AG04450 (cell line): ENCODE measurements at regions not wholly inside any gene's neighbourhood (a gene's known extent, or its start where the extent isn't known, plus 50 kb on each side); places are given as distances from the start of the nearest gene placed in this dataset.

Experiments
- CTCF ChIA-PET: fragments of 300-600, 350-600 bp; formaldehyde crosslinking; extraction: SDS; loops from one replicate; lab custom pipeline; 2022; ENCODE audit warnings: antibody characterized with exemption, inconsistent platforms; lab: Charles Lee
- POLR2A ChIA-PET: fragments of 350-600 bp; formaldehyde crosslinking; extraction: SDS; loops from one replicate; lab custom pipeline; 2021; ENCODE audit warnings: antibody characterized with exemption, inconsistent platforms; lab: Yijun Ruan, JAX
- DNase-seq: peaks from one replicate; pipeline ENCODE4 v3.0.0-alpha.2; 2011; ENCODE audit warnings: low read depth, low spot score
- H3K27ac ChIP-seq: one replicate; pipeline ENCODE4 v1.5.1; 2012; ENCODE audit warnings: low read depth, low read length, control low read depth
- H3K27me3 ChIP-seq: one replicate; pipeline ENCODE4 v1.6.0; 2012; ENCODE audit warnings: low read length; ENCODE audit not compliant: control insufficient read depth, insufficient read depth
- H3K4me3 ChIP-seq: 2 replicates; pipeline ENCODE4 v1.5.1; 2011; ENCODE audit warnings: mild to moderate bottlenecking, low read depth, low read length, control low read depth
- H3K9me3 ChIP-seq: 2 replicates; pipeline ENCODE4 v1.5.1; 2012; ENCODE audit warnings: low read length; ENCODE audit not compliant: control insufficient read depth, insufficient read depth
- TF ChIP-seq, protein P1 (sequence below): IDR thresholded peaks from 2 replicates; pipeline ENCODE4 v1.5.1; 2011; ENCODE audit warnings: low read depth, low read length, control low read depth, inconsistent platforms

- no peak overlapping the region for H3K4me3 ChIP-seq
- DNase-seq: no peak
- no peak overlapping the region for H3K27ac ChIP-seq
- ChIA-PET CTCF (no interaction called here), POLR2A (no interaction called here)
- TF ChIP-seq, protein P1, sequence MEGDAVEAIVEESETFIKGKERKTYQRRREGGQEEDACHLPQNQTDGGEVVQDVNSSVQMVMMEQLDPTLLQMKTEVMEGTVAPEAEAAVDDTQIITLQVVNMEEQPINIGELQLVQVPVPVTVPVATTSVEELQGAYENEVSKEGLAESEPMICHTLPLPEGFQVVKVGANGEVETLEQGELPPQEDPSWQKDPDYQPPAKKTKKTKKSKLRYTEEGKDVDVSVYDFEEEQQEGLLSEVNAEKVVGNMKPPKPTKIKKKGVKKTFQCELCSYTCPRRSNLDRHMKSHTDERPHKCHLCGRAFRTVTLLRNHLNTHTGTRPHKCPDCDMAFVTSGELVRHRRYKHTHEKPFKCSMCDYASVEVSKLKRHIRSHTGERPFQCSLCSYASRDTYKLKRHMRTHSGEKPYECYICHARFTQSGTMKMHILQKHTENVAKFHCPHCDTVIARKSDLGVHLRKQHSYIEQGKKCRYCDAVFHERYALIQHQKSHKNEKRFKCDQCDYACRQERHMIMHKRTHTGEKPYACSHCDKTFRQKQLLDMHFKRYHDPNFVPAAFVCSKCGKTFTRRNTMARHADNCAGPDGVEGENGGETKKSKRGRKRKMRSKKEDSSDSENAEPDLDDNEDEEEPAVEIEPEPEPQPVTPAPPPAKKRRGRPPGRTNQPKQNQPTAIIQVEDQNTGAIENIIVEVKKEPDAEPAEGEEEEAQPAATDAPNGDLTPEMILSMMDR: no peak
- no peaks in the 10 kb centered on the region for H3K27me3 ChIP-seq
- peaks cover 2% of the 10 kb centered on the region; the same call in 1 of the 2 replicates for H3K9me3 ChIP-seq
These were observed 770.9 kb downstream of the TBL1XR1 start for GRCh38 chr3:176426371-176426770.

GRCh38 chr3:176416870-176417269 lies 780.4 kb downstream of the TBL1XR1 start:
- no peak overlapping the region for H3K4me3 ChIP-seq
- no peaks in the 10 kb centered on the region for H3K9me3 ChIP-seq
- TF ChIP-seq, protein P1: no peak
- ChIA-PET CTCF (no interaction called here), POLR2A (no interaction called here)
- no peak overlapping the region for H3K27ac ChIP-seq
- DNase-seq: no peak
- H3K27me3 ChIP-seq: no peaks in the 10 kb centered on the region

DNA sequence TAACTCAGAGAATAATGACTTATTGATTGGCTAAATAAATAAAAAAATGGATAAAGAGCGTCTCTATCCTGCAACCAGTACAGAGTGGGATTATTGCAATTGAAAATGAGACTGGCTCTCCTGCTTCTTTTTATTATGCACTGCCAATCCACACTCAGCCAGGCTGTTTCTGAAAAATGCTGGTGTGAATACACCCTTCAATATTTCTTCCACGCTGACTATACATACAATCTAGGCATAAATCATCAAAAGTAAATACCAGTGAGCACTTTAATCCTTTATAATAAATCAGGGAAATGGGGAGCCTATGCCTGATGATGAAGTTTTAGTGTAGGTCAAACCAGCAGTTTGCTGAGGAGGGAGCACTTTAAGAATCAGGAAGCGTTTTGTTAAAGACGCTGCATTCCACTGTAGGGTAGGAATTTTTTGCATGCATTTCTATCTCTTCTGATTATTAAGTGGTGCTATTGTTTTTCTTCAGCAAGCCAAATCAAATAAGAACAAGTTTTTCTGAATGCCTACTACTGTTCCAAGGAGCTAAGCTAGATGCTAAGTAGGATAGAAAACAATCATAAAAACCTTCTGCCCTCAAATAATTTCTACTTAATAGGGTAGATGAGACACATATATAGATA lies 781.5 kb downstream of the TBL1XR1 start:
- no peak for DNase-seq
- TF ChIP-seq, protein P1: no peak
- POLR2A ChIA-PET: no interaction called here
- CTCF ChIA-PET: interaction anchor here (0.6 kb wide), 1 partner anchor 16 kb away, joined by 4 read pairs; no protein-coding TSS in a partner anchor
- Histone ChIP-seq H3K27ac (no peak overlapping the region), H3K4me3 (no peak overlapping the region), H3K9me3 (no peaks in the 10 kb centered on the region), H3K27me3 (no peaks in the 10 kb centered on the region)

GRCh38 chr3:176412771-176413170 lies 784.5 kb downstream of the TBL1XR1 start:
- Histone ChIP-seq H3K9me3 (no peaks in the 10 kb centered on the region), H3K4me3 (no peak overlapping the region), H3K27ac (no peak overlapping the region), H3K27me3 (no peaks in the 10 kb centered on the region)
- TF ChIP-seq, protein P1: no peak
- CTCF ChIA-PET: no interaction called here
- no peak for DNase-seq
- POLR2A ChIA-PET: no interaction called here

DNA sequence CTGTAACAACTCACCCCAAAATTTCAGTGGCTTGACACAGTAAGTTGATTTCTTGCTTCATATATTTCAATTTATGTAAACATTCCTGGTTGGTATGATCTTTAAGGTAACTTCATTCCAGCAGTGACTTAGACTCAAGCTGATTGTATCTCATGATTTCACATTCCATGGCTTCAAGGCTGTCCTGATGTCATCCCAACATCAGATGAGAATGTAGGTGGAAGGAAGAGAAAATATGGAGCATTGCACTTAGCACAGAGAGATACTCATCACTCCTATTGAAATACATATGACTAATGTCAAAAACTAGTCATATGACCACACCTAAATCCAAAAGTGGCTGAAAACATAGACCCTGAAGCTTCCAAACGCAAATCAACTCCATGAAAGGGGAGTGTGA lies 793.8 kb downstream of the TBL1XR1 start:
- Histone ChIP-seq H3K9me3 (no peaks in the 10 kb centered on the region), H3K27ac (no peak overlapping the region), H3K4me3 (no peak overlapping the region), H3K27me3 (no peaks in the 10 kb centered on the region)
- TF ChIP-seq, protein P1: no peak
- CTCF ChIA-PET: interaction anchor here (0.6 kb wide), 1 partner anchor 105 kb away, joined by 3 read pairs; no protein-coding TSS in a partner anchor
- POLR2A ChIA-PET: no interaction called here
- DNase-seq: no peak
